ENCODE measurements at regions not wholly inside any gene's neighbourhood (a gene's known extent, or its start where the extent isn't known, plus 50 kb on each side); places are given as distances from the start of the nearest gene placed in this dataset.

DNA sequence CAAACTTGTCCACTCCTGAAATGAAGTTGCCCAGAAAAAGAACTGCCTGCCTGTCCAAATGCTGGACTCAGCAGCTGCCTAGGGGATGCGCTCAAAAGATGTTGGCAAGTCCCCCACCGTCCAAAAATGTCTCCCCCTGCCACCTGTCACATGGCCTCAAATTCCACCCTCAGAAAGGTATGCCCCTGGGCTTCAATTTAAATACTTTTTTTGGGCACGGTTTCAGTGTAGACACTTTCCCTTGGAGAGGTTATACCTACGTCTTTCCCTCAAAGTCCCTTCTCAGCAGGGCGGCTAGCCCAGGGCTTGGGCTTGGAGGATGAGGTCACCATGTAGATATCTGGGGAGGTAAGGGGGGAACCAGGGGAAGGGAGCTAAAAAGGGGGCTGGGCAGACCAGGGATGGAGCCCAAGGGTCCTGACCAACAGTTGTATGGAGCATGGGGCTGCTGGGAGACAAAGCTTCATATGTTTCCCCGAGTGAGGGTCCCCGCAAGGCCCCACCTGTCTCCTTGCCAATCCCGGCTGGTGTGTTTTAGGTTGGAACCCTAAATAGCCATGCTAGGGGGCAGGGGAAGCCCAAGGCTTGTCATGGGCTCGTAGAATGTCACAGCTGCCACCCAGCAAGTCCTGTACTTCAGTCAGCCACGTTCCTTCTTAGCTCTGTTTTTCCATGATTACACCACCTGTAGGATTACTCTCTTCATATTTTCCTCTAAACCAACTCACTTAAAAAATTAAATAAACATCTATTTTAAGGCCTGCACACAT, 131.2 kb upstream of the TBX3 start:
- ChIA-PET CTCF (interaction anchor here (1.3 kb wide), 1 partner anchor 11 kb away, joined by 4 read pairs; no protein-coding TSS in a partner anchor), POLR2A (no interaction called here)
- ATAC-seq (no peak), DNase-seq (ENCODE audit: low read depth in 1 of 2, low spot score in 1 of 2) (no peak), FAIRE-seq (no peak)
- no peak overlapping the region for H3K27ac ChIP-seq
- TF ChIP-seq, protein P1, sequence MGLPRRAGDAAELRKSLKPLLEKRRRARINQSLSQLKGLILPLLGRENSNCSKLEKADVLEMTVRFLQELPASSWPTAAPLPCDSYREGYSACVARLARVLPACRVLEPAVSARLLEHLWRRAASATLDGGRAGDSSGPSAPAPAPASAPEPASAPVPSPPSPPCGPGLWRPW (IDR thresholded peaks at IDR 0.05), result no peak
- WGBS (ENCODE audit: missing lambda C conversion rate), result 74% methylated on average over 10 of the region's 10 CpGs
- H3K4me2 ChIP-seq, result no peak overlapping the region
- no peak overlapping the region for H3K4me3 ChIP-seq
- no peaks in the 10 kb centered on the region for H3K9me3 ChIP-seq
- peaks cover 12% of the 10 kb centered on the region for H3K4me1 ChIP-seq

DNA sequence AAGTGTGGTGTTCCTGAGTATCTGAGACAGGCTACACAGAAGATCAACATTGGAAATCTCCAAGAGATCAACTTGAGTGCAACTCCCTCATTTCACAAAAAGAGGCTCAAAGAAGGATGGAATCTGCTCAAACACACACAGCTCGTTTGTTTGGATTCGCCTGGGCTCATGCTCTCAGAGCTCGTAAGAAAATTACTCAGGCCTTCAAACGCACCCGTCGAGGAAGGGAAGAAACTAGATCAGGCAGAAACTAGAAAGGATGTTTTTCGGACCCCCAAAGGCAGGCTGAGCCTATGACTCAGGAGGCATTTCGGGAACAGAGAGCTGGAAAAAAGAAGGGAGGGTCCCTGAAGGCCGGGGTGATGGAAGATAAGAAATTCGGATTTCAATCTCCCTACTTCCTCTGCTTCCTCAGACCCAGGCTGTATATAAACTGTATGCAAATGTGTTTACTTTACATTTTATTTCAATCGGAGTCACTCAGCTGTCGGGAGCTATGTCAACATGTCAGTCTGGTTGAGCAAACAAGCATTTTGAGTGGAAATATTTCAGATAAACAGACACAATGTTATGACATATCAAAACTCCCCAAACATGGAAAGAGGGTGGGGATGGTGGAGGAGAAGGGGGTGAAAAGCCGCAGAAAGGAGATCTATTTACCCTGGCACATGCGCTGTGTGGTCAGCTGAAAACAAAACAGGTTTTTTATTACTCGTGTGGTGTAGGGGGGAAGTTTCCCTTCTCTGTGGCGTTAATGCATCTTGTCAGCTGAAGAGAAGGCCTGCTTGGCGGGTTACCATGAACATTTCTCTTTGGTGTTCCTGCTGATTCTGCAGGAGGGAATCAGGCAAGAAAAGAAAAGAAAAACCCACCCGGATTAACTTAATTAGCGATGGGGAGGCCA, 129.1 kb upstream of the TBX3 start:
- Histone ChIP-seq H3K4me1 (peaks cover 12% of the 10 kb centered on the region), H3K27ac (peak overlapping the region in 1 of 2 experiments; percentile 51; a peak in 3 of 6 replicates), H3K4me3 (no peak overlapping the region), H3K4me2 (peak overlapping the region; percentile 68), H3K9me3 (no peaks in the 10 kb centered on the region)
- peak; percentile 67 to 81; a peak in 4 of 6 replicates for ATAC-seq
- ChIA-PET CTCF (interaction anchor here (0.7 kb wide), 1 partner anchor 92 kb away, joined by 3 read pairs; no protein-coding TSS in a partner anchor), POLR2A (interaction anchor here (1.1 kb wide), 1 partner anchor 129 kb away, joined by 3 read pairs; the partner anchor contains the start of gene TBX3)
- TF ChIP-seq NFE2L2 (conservative IDR thresholded peaks at IDR 0.05; ENCODE audit: low read length), result no peak
- TF ChIP-seq GATA3 (IDR thresholded peaks at IDR 0.05; ENCODE audit: borderline replicate concordance), result peak; percentile 55
- peak in 1 of 2 experiments; percentile 31; a peak in 2 of 4 replicates for TF ChIP-seq CEBPB (IDR thresholded peaks at IDR 0.05)
- TF ChIP-seq FOSL2 (IDR thresholded peaks at IDR 0.05), result no peak
- TF ChIP-seq FOSL2 (CRISPR knock-in tag; IDR thresholded peaks at IDR 0.05), result peak; percentile 29; the same call in 1 of the 2 replicates
- no peak for TF ChIP-seq CHD2 (IDR thresholded peaks at IDR 0.05; ENCODE audit: low read length, partially characterized antibody)
- TF ChIP-seq, protein P2, sequence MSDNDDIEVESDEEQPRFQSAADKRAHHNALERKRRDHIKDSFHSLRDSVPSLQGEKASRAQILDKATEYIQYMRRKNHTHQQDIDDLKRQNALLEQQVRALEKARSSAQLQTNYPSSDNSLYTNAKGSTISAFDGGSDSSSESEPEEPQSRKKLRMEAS (IDR thresholded peaks at IDR 0.05), result peak; percentile 27; the same call in 1 of the 2 replicates
- 34% methylated on average over 19 of the region's 19 CpGs for WGBS (ENCODE audit: missing lambda C conversion rate)
- DNase-seq (ENCODE audit: low read depth in 1 of 2, low spot score in 1 of 2), result peak; percentile 34 to 43
- FAIRE-seq, result no peak

DNA sequence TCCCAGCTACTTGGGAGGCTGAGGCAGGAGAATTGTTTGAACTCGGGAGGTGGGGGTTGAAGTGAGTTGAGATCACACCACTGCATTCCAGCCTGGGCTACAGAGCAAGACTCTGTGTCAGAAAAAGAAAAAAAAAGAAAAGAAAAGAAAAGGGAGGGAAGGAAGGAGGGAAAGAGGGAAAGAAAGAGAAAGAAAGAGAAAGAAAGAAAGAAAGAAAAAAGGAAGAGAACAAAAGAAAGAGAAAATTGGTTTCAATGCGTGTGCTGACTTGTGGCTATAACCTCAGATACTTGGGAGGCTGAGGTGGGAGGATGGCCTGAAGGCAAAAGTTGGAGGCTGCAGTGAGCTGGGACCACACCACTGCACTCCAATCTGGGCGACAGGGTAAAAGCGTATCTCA, 128.4 kb upstream of the TBX3 start:
- CTCF ChIA-PET, result interaction anchor here (0.7 kb wide), 1 partner anchor 92 kb away, joined by 3 read pairs; no protein-coding TSS in a partner anchor

More for the DNA sequence above, 128.4 kb upstream of the TBX3 start:
- Histone ChIP-seq H3K4me3 (no peak overlapping the region), H3K9me3 (no peaks in the 10 kb centered on the region), H3K4me2 (no peak overlapping the region; the same call in 2 of the 3 replicates), H3K27ac (no peak overlapping the region), H3K4me1 (peaks cover 12% of the 10 kb centered on the region)
- no peak for ATAC-seq
- DNase-seq (ENCODE audit: low read depth in 1 of 2, low spot score in 1 of 2), result no peak
- POLR2A ChIA-PET, result no interaction called here
- 93% methylated on average over 4 of the region's 4 CpGs for WGBS (ENCODE audit: missing lambda C conversion rate)
- TF ChIP-seq EHF (CRISPR knock-in tag; IDR thresholded peaks at IDR 0.05) (no peak), POLR2AphosphoS2 (conservative IDR thresholded peaks at IDR 0.05; ENCODE audit: low read length) (no peak), SREBF2 (IDR thresholded peaks at IDR 0.05) (no peak), CBX2 (IDR thresholded peaks at IDR 0.05; ENCODE audit: borderline replicate concordance, low read depth) (no peak), HDAC2 (IDR thresholded peaks at IDR 0.05) (no peak), NPAS2 (CRISPR knock-in tag; IDR thresholded peaks at IDR 0.05; ENCODE audit: borderline replicate concordance) (no peak), FOXS1 (CRISPR knock-in tag; IDR thresholded peaks at IDR 0.05) (no peak), RFX5 (IDR thresholded peaks at IDR 0.05) (no peak), NFE2L2 (conservative IDR thresholded peaks at IDR 0.05; ENCODE audit: low read length) (no peak), CEBPB (IDR thresholded peaks at IDR 0.05) (no peak), MAZ (IDR thresholded peaks at IDR 0.05; ENCODE audit: borderline replicate concordance, low read depth, low read length) (no peak), RNF2 (IDR thresholded peaks at IDR 0.05; ENCODE audit: borderline replicate concordance, low read depth) (no peak), TFCP2L1 (CRISPR knock-in tag; IDR thresholded peaks at IDR 0.05) (no peak), HOXB5 (CRISPR knock-in tag; IDR thresholded peaks at IDR 0.05) (no peak), SMC3 (IDR thresholded peaks at IDR 0.05) (no peak), MAFK (IDR thresholded peaks at IDR 0.05; ENCODE audit: partially characterized antibody) (no peak)
- TF ChIP-seq, protein P3, sequence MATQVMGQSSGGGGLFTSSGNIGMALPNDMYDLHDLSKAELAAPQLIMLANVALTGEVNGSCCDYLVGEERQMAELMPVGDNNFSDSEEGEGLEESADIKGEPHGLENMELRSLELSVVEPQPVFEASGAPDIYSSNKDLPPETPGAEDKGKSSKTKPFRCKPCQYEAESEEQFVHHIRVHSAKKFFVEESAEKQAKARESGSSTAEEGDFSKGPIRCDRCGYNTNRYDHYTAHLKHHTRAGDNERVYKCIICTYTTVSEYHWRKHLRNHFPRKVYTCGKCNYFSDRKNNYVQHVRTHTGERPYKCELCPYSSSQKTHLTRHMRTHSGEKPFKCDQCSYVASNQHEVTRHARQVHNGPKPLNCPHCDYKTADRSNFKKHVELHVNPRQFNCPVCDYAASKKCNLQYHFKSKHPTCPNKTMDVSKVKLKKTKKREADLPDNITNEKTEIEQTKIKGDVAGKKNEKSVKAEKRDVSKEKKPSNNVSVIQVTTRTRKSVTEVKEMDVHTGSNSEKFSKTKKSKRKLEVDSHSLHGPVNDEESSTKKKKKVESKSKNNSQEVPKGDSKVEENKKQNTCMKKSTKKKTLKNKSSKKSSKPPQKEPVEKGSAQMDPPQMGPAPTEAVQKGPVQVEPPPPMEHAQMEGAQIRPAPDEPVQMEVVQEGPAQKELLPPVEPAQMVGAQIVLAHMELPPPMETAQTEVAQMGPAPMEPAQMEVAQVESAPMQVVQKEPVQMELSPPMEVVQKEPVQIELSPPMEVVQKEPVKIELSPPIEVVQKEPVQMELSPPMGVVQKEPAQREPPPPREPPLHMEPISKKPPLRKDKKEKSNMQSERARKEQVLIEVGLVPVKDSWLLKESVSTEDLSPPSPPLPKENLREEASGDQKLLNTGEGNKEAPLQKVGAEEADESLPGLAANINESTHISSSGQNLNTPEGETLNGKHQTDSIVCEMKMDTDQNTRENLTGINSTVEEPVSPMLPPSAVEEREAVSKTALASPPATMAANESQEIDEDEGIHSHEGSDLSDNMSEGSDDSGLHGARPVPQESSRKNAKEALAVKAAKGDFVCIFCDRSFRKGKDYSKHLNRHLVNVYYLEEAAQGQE (IDR thresholded peaks at IDR 0.05), result no peak
- TF ChIP-seq, protein P2 (IDR thresholded peaks at IDR 0.05), result no peak
- TF ChIP-seq, protein P4, sequence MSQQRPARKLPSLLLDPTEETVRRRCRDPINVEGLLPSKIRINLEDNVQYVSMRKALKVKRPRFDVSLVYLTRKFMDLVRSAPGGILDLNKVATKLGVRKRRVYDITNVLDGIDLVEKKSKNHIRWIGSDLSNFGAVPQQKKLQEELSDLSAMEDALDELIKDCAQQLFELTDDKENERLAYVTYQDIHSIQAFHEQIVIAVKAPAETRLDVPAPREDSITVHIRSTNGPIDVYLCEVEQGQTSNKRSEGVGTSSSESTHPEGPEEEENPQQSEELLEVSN (IDR thresholded peaks at IDR 0.05; ENCODE audit: borderline replicate concordance, low read depth), result no peak
- no peak for FAIRE-seq

All from A549 (cell line).